Lung (tissue), 11 donors: ENCODE measurements at regions not wholly inside any gene's neighbourhood (a gene's known extent, or its start where the extent isn't known, plus 50 kb on each side); places are given as distances from the start of the nearest gene placed in this dataset.
A peak's percentile ranks its signal among the peaks of the same experiment; 100 is the strongest.

Source experiments
- ATAC-seq: fragments of 200-7000 bp; cut with Tn5 transposase; one replicate; pipeline ENCODE4 v1.9.1; 2020; ENCODE audit warnings: moderate number of reproducible peaks; ENCODE audit not compliant: insufficient read depth, low FRiP score
- DNase-seq, 3 donors: peaks; one replicate each; pipeline ENCODE4 v3.0.0-alpha.2; 2013 to 2017
- H3K27ac ChIP-seq, 2 donors: one replicate each; pipeline ENCODE4 v1.5.1; 2013; ENCODE audit warnings: mild to moderate bottlenecking in 2 of 2, moderate library complexity in 2 of 2, control low read depth in 1 of 2, inconsistent platforms in 1 of 2, low read depth in 1 of 2, low read length in 1 of 2
- H3K27me3 ChIP-seq, 3 donors: one replicate each; pipeline ENCODE4 v1.5.1; 2013; ENCODE audit warnings: low read length in 2 of 3; ENCODE audit not compliant: control insufficient read depth in 3 of 3, insufficient read depth in 3 of 3
- H3K36me3 ChIP-seq, 4 donors: one replicate each; pipeline ENCODE4 v1.5.1; 2013; ENCODE audit warnings: low read length in 4 of 4, mild to moderate bottlenecking in 1 of 4, moderate library complexity in 1 of 4; ENCODE audit not compliant: control insufficient read depth in 4 of 4, insufficient read depth in 4 of 4
- H3K4me1 ChIP-seq, 5 donors: one replicate each; pipeline ENCODE4 v1.5.1; 2013; ENCODE audit warnings: low read length in 5 of 5, mild to moderate bottlenecking in 2 of 5, moderate library complexity in 1 of 5; ENCODE audit not compliant: control insufficient read depth in 5 of 5, insufficient read depth in 5 of 5
- H3K4me3 ChIP-seq: one replicate; pipeline ENCODE4 v1.5.1; 2013; ENCODE audit warnings: mild to moderate bottlenecking, control low read depth, moderate library complexity
- H3K9ac ChIP-seq, 2 donors: one replicate each; pipeline ENCODE4 v1.5.1; 2013; ENCODE audit warnings: low read length in 2 of 2, control low read depth in 1 of 2; ENCODE audit not compliant: insufficient read depth in 1 of 2
- H3K9me3 ChIP-seq, 4 donors: one replicate each; pipeline ENCODE4 v1.5.1; 2013; ENCODE audit warnings: low read length in 3 of 4, mild to moderate bottlenecking in 1 of 4, moderate library complexity in 1 of 4; ENCODE audit not compliant: control insufficient read depth in 4 of 4, insufficient read depth in 3 of 4
- CTCF ChIP-seq: IDR thresholded peaks from 2 replicates; pipeline ENCODE4 v1.5.1; 2012; ENCODE audit warnings: mild to moderate bottlenecking; ENCODE audit errors: control extremely low read depth, extremely low read depth
- WGBS, 2 donors: extraction: QIAGEN DNeasy Blood & Tissue Kit; methylation state at CpG; one replicate each; pipeline ENCODE4 v1.1.7; 2013; 5-methylcytosine and 5-hydroxymethylcytosine counted together
- donor health status: control.
- donor health status: control.
- donor health status: Bipolar disorder and iron deficiency.
- donor health status: healthy.
- donor health status: DM: yes; HTN: yes; CAD: no.

DNA sequence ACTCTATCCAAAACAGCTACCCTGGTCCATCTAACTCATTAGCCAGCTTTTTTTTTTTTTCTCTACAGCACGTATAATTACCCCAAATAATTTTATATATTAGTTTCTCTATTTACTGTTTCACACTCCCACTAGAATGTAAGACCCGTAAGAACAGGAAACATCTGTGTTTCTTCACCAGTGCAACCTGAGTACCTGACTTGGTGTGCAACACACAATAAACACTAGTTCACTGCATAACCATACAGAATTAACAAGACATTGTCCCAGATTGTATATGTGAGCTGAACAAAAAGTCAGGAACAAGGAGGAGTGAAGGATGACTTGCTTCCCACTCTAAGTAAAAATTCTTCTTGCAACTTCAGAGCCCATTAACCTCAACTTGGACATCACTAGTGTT is 180.2 kb upstream of the AKR1E2 start:
- no peak for TF ChIP-seq CTCF

GRCh38 chr10:4643471-4643870 is 182.5 kb upstream of the AKR1E2 start:
- Histone ChIP-seq H3K9me3 (no peaks in the 10 kb centered on the region), H3K4me3 (no peak overlapping the region), H3K27ac (no peak overlapping the region), H3K36me3 (no peaks in the 10 kb centered on the region), H3K27me3 (no peaks in the 10 kb centered on the region), H3K4me1 (peaks cover 0 to 20% (median 0%) of the 10 kb centered on the region in 5 donors), H3K9ac (no peak overlapping the region)
- ATAC-seq (no peak), DNase-seq (no peak)
- TF ChIP-seq CTCF = no peak
- 42 to 80% methylated on average over 1 of the region's 1 CpG for WGBS, 2 donors

More for the DNA sequence above, 180.2 kb upstream of the AKR1E2 start:
- Histone ChIP-seq H3K36me3 (no peaks in the 10 kb centered on the region), H3K4me1 (peaks cover 0 to 12% (median 2%) of the 10 kb centered on the region in 5 donors), H3K9me3 (no peaks in the 10 kb centered on the region), H3K27me3 (no peaks in the 10 kb centered on the region), H3K4me3 (no peak overlapping the region), H3K27ac (no peak overlapping the region), H3K9ac (no peak overlapping the region)
- ATAC-seq (no peak), DNase-seq (no peak)
- 44 to 52% methylated on average over 2 of the region's 2 CpGs for WGBS, 2 donors

- Histone ChIP-seq H3K4me3 (no peak overlapping the region), H3K27ac (peak overlapping the region in 1 of 2 donors; percentile 66), H3K4me1 (peaks cover 0 to 19% (median 0%) of the 10 kb centered on the region in 5 donors), H3K9me3 (no peaks in the 10 kb centered on the region), H3K36me3 (no peaks in the 10 kb centered on the region), H3K27me3 (no peaks in the 10 kb centered on the region), H3K9ac (no peak overlapping the region)
- no peak for TF ChIP-seq CTCF
- no peak for ATAC-seq
- no peak for DNase-seq
- 46 to 71% methylated on average over 2 of the region's 2 CpGs for WGBS, 2 donors
Measured at GRCh38 chr10:4639960-4640359, 186.0 kb upstream of the AKR1E2 start.

GRCh38 chr10:4638099-4638498 is 187.9 kb upstream of the AKR1E2 start:
- TF ChIP-seq CTCF = no peak
- ATAC-seq (no peak), DNase-seq (no peak)
- Histone ChIP-seq H3K4me1 (peaks cover 0 to 19% (median 0%) of the 10 kb centered on the region in 5 donors), H3K27ac (peak overlapping the region; percentile 7 to 37), H3K36me3 (no peaks in the 10 kb centered on the region), H3K4me3 (no peak overlapping the region), H3K9ac (no peak overlapping the region), H3K27me3 (no peaks in the 10 kb centered on the region), H3K9me3 (no peaks in the 10 kb centered on the region)
- 88 to 89% methylated on average over 3 of the region's 3 CpGs for WGBS, 2 donors
